HG03095 (cell line): ENCODE measurements at regions not wholly inside any gene's neighbourhood (a gene's known extent, or its start where the extent isn't known, plus 50 kb on each side); places are given as distances from the start of the nearest gene placed in this dataset.

Experiments
- ATAC-seq: cut with Tn5 transposase; IDR thresholded peaks from one replicate; pipeline ENCODE4 v1.9.1; 2021; ENCODE audit warnings: moderate library complexity; ENCODE audit not compliant: unreplicated experiment

- no peak for ATAC-seq
Measured at GRCh38 chr2:120545521-120546047, 190.1 kb upstream of the GLI2 start.

DNA sequence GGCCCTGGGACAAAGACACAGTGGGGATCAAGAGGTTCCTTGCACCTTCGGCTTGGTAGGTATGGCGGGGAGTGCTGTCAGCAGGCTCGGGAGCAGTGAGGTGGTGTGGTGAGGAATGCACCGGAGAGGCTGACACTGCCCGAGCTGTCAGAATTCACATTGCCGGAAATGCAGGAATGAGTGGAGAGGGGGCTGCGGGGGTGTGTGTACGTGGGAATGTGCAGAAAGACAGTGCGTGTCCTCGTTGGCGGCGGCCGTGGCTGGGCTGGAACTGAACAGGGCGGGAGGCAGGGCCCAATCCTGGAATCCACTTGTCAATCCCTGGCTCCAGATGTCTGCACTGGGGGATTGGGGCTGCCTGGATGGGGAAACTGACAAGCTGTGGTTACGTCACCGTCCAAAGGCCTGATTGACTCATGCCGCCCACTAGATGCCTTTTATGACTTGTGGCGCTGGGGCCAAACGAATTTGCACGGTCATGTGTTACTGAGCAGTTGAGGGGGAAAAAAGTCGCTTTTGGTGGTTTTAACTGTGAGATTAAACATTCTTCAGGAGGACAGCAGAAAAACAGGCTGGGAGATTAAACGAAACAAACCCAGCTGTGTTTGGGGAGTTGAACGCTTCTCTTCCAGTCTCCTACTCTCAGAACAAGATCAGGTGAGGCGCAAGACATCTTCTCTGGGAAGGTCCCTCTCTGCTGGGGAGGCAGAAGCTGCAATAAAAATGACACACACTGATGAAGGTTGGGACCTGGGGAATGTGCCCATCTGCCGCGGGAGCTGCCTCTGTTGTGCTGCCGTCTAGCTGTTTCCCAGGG, 189.4 kb upstream of the GLI2 start:
- no peak for ATAC-seq

GRCh38 chr2:120546865-120547390, 188.7 kb upstream of the GLI2 start:
- no peak for ATAC-seq

- ATAC-seq: no peak
Measured at GRCh38 chr2:120547662-120548061, 188.0 kb upstream of the GLI2 start.

DNA sequence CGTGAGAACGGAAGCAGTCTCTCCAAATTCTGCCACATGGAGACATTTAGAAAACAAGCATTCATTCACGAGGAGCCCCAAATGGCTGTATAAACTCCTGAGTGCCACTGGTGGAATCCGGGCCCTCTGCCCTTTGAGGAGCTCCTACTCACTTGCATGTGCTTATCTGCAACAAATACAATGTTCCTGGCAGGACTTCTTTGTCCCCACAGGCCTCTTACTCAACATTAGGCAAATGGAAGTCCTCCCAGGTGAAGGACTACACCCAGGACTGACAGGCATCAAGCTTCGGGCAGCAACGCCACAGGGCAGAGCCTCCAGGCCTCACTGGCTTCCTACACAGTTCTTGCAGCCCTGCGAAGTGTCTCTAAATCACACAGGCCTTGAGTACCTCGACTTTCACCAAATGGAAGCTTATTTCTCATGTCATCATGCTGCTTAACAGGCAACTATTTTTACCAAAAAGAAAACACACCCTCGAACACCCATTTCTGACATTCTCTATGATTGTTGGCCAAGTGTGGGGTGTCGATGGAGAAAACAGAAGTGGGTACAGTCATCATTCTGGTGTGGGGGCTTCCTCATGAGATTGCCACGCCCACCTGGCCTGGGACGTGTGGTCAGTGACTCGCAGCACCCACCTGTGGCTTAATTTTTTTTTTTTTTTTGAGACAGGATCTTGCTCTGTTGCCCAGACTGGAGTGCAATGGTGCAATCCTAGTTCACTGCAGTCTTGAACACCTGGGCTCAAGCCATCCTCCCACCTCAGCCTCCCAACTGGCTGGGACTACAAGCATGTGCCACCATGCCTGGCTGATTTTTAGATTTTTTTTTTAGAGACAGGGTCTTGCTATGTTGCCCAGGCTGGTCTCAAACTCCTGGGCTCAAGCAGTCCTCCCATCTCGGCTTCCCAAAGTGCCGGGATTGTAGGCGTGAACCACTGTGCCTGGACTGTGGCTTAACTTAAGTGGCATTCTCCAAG, 186.8 kb upstream of the GLI2 start:
- no peak for ATAC-seq

GRCh38 chr2:120549841-120550240, 185.8 kb upstream of the GLI2 start:
- ATAC-seq: no peak

DNA sequence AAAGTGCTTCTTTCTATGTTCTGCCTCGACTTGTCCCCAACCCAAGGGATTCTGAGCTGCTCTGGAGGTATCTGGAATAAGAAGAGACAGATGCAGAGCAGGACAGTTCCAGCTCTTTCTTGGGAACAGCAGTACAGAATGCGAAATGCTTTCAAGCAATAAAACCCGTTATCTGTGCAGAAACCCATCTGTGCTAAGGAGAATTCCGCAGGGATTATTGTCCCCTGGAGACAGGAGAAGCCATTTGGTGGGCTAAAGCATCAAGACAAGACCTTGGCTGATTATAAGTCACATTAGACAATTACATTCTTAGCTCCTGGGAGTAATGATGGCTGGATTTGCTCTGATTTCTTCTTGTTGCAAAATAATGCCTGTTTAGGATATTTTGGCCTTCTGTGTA, 185.4 kb upstream of the GLI2 start:
- no peak for ATAC-seq

GRCh38 chr2:120550893-120551446, 184.7 kb upstream of the GLI2 start:
- ATAC-seq: no peak

- no peak for ATAC-seq
Measured at GRCh38 chr2:120551522-120551921, 184.1 kb upstream of the GLI2 start.

DNA sequence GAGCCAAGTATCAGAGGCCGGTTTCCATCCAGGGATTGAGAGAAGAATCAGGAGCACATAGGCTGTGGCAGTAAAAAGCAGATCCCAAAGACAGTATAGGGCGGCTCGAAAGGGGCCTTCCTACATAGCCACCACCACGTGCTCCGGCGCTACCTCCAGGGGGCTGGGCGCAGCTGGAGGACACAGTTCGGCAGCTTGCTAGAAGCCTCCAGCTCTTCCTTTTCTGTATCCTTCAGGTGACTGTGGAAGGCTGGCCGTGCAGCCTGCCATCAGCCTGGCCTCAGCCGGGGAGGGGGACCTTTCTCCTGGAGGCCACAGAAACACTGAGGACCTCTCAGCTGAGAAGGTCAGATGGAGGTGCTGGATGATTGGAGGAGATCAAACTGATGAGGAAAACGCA, 183.6 kb upstream of the GLI2 start:
- ATAC-seq: no peak

- peak; percentile 61 for ATAC-seq
Measured at GRCh38 chr2:120552800-120553481, 182.7 kb upstream of the GLI2 start.

- ATAC-seq: no peak
Measured at GRCh38 chr2:120554625-120555032, 181.0 kb upstream of the GLI2 start.

- ATAC-seq: no peak
Measured at GRCh38 chr2:120555092-120555491, 180.6 kb upstream of the GLI2 start.

- ATAC-seq: no peak
Measured at GRCh38 chr2:120556911-120557310, 178.8 kb upstream of the GLI2 start.

GRCh38 chr2:120558847-120559246, 176.8 kb upstream of the GLI2 start:
- ATAC-seq: no peak

GRCh38 chr2:120559401-120559800, 176.3 kb upstream of the GLI2 start:
- ATAC-seq: no peak

GRCh38 chr2:120560330-120560729, 175.3 kb upstream of the GLI2 start:
- no peak for ATAC-seq

- no peak for ATAC-seq
Measured at GRCh38 chr2:120561379-120562035, 174.2 kb upstream of the GLI2 start.

- no peak for ATAC-seq
Measured at GRCh38 chr2:120562218-120563005, 173.3 kb upstream of the GLI2 start.
